BLaER1 (cell line): ENCODE measurements at regions not wholly inside any gene's neighbourhood (a gene's known extent, or its start where the extent isn't known, plus 50 kb on each side); places are given as distances from the start of the nearest gene placed in this dataset.
A peak's percentile ranks its signal among the peaks of the same experiment; 100 is the strongest.

Experiments
- H3K27ac ChIP-seq: shearing (Covaris generic); formaldehyde crosslinking; 2 replicates; pipeline ENCODE4 v1.8.1; 2022
- H3K27me3 ChIP-seq: shearing (Covaris generic); formaldehyde crosslinking; 2 replicates; pipeline ENCODE4 v1.8.1; 2022
- H3K36me3 ChIP-seq: shearing (Covaris generic); formaldehyde crosslinking; 2 replicates; pipeline ENCODE4 v1.8.1; 2022
- H3K4me1 ChIP-seq: shearing (Covaris generic); formaldehyde crosslinking; 2 replicates; pipeline ENCODE4 v1.8.1; 2022
- H3K4me2 ChIP-seq: shearing (Covaris generic); formaldehyde crosslinking; 2 replicates; pipeline ENCODE4 v1.8.1; 2022
- H3K4me3 ChIP-seq: shearing (Covaris generic); formaldehyde crosslinking; 2 replicates; pipeline ENCODE4 v1.8.1; 2022
- H3K9ac ChIP-seq: shearing (Covaris generic); formaldehyde crosslinking; 2 replicates; pipeline ENCODE4 v1.8.1; 2022
- H3K9me3 ChIP-seq: shearing (Covaris generic); formaldehyde crosslinking; 2 replicates; pipeline ENCODE4 v1.8.1; 2022
- H4K20me1 ChIP-seq: shearing (Covaris generic); formaldehyde crosslinking; 2 replicates; pipeline ENCODE4 v1.8.1; 2022
- Cebpa-rat ChIP-seq: shearing (Covaris generic); IDR thresholded peaks from 2 replicates; pipeline ENCODE4 v1.8.1; 2022

DNA sequence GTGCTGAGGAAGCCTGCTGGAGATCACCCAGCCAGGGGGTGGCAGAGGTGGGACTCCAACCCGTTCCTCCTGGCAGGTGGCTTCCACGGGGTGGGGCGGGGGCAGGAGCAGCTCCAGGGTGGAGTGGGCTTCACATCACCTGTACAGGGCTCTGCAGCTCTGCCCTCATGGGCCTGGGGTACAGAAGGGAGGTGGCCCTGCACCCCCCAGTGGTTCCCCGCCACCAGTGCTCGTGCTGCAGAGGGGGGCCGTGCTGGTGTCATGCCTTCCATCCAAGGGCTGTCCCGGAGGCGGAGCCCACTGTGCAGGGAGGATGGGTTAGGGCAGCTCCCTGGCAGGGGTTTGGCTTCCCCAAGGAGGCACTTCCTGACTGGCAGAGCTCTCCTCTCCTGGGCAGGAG lies 76.4 kb upstream of the SHISAL1 start:
- Histone ChIP-seq H3K27me3 (0 out of 2 replicates have a peak, but pooled peaks cover 2% of the 10 kb centered on the region), H3K4me2 (no peak overlapping the region), H3K27ac (no peak overlapping the region), H3K36me3 (no peaks in the 10 kb centered on the region), H3K4me1 (peaks cover 15% of the 10 kb centered on the region), H3K9me3 (no peaks in the 10 kb centered on the region), H4K20me1 (no peaks in the 10 kb centered on the region), H3K4me3 (no peak overlapping the region), H3K9ac (no peak overlapping the region)
- TF ChIP-seq Cebpa-rat = no peak

DNA sequence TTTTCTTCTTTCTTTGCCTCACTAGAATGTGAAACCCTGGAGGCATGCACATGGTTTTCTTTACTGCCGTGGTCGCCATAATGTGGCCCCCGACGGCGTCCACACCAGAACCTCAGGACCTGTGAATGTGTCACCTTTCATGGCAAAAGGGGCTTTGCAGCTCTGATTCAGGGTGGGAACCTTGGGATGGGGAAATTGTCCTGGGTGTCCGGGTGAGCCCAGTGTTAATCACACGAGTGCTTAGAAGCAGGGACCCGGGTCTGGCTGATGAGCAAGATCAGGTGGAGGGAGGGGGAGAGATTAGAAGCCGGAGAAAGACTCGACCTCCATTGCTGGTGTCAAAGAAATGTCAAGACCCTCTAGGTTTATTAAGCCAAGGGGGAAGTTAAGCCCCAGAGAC lies 74.7 kb upstream of the SHISAL1 start:
- no peak for TF ChIP-seq Cebpa-rat
- no peaks in the 10 kb centered on the region for H3K9me3 ChIP-seq
- H4K20me1 ChIP-seq = no peaks in the 10 kb centered on the region
- no peak overlapping the region for H3K9ac ChIP-seq
- H3K36me3 ChIP-seq = no peaks in the 10 kb centered on the region
- no peak overlapping the region for H3K27ac ChIP-seq
- H3K4me3 ChIP-seq = no peak overlapping the region
- peaks cover 15% of the 10 kb centered on the region for H3K4me1 ChIP-seq
- H3K4me2 ChIP-seq = no peak overlapping the region
- H3K27me3 ChIP-seq = no peaks in the 10 kb centered on the region

DNA sequence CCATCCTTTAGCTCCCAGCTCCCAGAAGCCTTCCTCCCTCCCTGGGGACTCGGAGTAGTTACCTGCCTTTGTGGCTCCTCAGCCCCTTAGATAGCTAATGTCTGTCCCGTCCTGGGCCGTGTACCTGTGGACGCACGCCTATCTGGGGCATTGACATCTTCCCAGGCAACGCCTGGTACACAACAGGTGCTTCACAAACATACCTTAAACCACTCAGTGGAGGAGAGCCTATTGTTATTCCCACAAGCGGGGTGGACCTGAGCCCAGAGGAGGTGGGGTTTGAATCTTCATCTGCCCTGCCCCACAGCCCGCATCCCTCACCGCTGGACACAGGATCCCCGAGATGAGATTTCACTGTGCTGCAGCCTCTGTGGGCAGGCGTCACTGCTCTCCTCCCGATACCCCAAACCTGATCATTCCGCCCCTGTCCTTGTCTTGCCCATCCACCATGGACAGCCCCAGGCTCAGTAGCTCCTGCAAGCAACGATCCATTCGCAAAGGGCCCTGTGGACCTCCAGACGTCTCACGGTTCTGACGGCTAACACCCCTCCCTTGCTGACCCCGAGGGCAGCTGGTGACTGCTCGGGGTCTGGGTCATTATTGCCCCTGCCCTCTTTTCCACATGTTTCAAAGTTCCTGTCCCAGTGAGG lies 73.8 kb upstream of the SHISAL1 start:
- H3K27ac ChIP-seq = no peak overlapping the region
- H3K27me3 ChIP-seq = no peaks in the 10 kb centered on the region
- no peak overlapping the region for H3K9ac ChIP-seq
- no peaks in the 10 kb centered on the region for H3K36me3 ChIP-seq
- H3K9me3 ChIP-seq = no peaks in the 10 kb centered on the region
- no peak overlapping the region for H3K4me2 ChIP-seq
- TF ChIP-seq Cebpa-rat = no peak
- peaks cover 18% of the 10 kb centered on the region for H3K4me1 ChIP-seq
- H4K20me1 ChIP-seq = no peaks in the 10 kb centered on the region
- H3K4me3 ChIP-seq = no peak overlapping the region

DNA sequence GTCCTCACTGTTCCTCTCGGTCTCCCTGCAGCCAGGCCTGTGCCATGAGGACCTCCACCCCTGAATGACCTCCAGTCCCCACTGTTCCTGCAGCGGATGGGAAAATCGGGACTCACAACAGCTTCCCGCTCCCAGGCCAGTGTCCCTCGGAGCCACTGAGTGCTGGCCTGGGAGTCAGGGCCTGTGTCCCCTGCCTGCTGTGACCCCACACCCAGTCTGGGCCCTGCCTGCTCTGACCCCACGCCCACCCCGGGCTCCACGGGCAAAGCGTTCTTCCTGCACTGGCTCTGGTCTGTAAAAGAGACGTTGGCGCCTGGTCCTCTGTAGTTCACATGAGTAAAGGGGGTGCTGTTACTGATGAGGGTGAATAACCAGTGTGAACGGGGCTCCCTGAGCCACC lies 73.0 kb upstream of the SHISAL1 start:
- Histone ChIP-seq H4K20me1 (no peaks in the 10 kb centered on the region), H3K9ac (no peak overlapping the region), H3K36me3 (no peaks in the 10 kb centered on the region), H3K9me3 (no peaks in the 10 kb centered on the region), H3K4me3 (no peak overlapping the region), H3K27me3 (no peaks in the 10 kb centered on the region), H3K4me1 (peaks cover 18% of the 10 kb centered on the region), H3K27ac (no peak overlapping the region), H3K4me2 (no peak overlapping the region)
- no peak for TF ChIP-seq Cebpa-rat

DNA sequence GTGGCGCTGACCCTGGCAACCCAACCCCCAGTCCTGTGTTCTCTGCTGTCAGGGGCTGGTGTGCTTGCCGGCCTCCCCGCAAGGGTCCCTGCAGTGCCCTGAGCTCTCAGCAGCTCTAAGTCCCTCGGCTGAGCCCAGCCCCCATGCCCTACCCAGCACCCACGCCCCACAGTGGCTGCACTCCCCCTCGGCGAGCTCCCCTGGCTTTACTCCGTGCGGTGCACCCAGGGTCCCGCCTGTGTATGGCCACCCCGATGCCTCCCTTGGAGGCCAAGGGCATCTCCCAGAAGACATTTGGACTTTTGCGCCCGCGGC lies 72.5 kb upstream of the SHISAL1 start:
- no peaks in the 10 kb centered on the region for H3K27me3 ChIP-seq

DNA sequence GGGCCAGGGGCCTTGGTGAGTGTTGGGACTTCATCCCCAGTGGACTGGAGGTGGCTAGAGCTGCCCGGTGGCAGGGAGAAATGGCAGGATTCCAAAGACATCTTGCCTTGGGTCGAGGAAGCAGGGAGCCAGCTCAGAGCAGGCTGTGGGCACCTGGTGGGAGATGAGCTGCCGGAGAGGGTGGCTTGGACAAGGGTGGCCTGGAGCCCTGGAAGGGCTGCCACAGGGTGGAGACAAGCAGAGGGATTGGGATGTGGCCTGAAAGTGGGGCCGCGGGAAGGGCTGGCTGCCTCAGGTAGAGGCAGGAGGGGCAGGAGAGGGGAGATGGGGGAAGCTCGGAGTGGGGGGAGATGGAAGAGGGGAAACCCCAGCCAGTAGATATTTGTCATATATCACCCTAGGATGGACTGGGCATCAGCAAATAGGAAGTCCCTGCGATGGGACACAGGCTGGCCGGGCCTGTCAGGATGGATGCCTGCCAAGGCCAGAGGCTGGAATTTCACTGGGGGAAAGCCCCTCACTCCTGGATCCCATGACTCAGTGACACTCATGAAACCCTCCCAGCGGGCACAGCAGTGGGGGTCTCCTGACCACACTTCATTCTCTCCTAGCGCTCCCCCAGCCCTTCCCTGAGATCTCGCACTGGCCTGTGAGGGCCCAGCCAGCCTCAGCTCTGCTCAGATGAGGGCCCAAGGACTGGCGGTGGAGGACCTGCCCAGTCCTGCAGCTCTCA lies 72.0 kb upstream of the SHISAL1 start:
- Histone ChIP-seq H3K4me2 (no peak overlapping the region), H3K4me3 (no peak overlapping the region), H3K9ac (no peak overlapping the region), H3K36me3 (no peaks in the 10 kb centered on the region), H3K9me3 (no peaks in the 10 kb centered on the region), H3K27me3 (no peaks in the 10 kb centered on the region), H3K27ac (no peak overlapping the region), H3K4me1 (peaks cover 16% of the 10 kb centered on the region), H4K20me1 (no peaks in the 10 kb centered on the region)
- no peak for TF ChIP-seq Cebpa-rat

More for the DNA sequence above, 72.5 kb upstream of the SHISAL1 start:
- Histone ChIP-seq H4K20me1 (no peaks in the 10 kb centered on the region), H3K9ac (no peak overlapping the region), H3K4me2 (no peak overlapping the region), H3K36me3 (no peaks in the 10 kb centered on the region), H3K4me1 (peaks cover 16% of the 10 kb centered on the region), H3K27ac (no peak overlapping the region), H3K9me3 (no peaks in the 10 kb centered on the region), H3K4me3 (no peak overlapping the region)
- TF ChIP-seq Cebpa-rat = no peak

DNA sequence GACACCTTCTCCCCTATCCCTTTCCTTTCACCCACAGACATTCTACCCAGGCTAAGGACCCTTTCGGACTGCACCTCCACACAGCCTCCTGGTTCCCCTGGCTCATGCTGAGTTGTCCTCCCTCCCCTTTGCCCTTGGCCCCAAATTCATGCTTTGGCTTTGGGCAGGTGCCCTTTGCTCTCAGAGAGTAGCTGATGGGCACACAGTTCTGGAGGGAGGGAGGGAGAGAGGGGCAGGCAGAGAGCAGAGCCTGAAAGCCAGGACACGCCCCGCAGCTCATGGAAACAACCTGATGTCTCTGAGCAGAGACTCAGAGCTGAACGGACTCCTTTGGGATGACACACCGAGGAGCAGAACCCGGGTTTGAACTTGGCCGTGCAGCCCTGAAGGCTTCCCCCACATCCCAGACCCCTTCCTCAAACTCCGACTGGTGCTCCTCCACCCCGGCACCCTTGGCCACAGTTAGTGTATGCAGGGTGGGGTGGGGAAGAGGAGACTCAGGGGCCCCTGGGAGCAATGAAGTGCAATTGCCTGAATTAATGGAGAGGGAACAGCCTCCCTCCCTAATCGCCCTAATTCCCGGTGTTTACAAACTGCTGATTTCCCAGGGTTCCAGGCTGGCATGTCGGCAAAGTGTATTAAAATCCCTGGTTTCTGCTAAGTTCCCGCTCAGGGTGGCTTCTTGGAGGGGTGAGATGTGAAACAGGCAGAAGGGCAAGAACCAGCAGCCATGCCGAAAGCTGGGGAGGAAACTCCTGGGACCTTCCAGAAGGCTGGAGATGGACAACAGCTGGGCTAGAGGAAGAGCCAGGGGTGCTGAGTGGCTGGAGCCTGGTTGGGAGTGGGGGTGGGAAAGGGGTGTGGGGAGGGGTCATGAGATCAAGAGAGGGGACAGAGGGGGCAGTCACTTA lies 71.2 kb upstream of the SHISAL1 start:
- Histone ChIP-seq H4K20me1 (no peaks in the 10 kb centered on the region), H3K9me3 (no peaks in the 10 kb centered on the region), H3K4me3 (no peak overlapping the region), H3K9ac (no peak overlapping the region), H3K27ac (no peak overlapping the region), H3K36me3 (no peaks in the 10 kb centered on the region), H3K27me3 (no peaks in the 10 kb centered on the region), H3K4me2 (no peak overlapping the region), H3K4me1 (peaks cover 16% of the 10 kb centered on the region)
- TF ChIP-seq Cebpa-rat = no peak

DNA sequence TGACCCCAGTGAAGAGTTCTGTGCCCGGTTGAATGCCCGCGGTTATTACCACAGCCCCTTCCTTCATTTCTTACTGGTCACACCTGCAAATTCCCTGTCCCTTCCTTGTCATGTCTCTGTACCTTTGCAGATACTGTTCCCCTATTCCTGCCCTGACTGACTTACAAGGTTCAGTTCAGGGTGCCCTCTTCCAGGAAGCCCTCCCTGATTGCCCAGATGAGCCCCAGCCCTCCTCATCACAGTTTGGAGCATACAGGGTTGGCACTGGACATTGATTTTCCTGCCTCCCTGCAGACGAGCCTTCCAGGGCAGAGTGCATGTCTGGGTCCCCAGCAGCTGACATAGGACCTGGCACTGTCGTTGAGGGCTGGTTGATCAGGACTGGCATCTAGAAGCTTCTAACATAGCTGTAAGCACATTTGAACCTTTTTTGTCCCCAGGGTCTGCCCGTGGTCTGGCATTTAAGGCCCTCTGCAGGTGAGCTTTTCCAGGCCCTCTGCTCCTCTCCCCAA lies 70.4 kb upstream of the SHISAL1 start:
- no peak for TF ChIP-seq Cebpa-rat
- no peaks in the 10 kb centered on the region for H3K27me3 ChIP-seq

DNA sequence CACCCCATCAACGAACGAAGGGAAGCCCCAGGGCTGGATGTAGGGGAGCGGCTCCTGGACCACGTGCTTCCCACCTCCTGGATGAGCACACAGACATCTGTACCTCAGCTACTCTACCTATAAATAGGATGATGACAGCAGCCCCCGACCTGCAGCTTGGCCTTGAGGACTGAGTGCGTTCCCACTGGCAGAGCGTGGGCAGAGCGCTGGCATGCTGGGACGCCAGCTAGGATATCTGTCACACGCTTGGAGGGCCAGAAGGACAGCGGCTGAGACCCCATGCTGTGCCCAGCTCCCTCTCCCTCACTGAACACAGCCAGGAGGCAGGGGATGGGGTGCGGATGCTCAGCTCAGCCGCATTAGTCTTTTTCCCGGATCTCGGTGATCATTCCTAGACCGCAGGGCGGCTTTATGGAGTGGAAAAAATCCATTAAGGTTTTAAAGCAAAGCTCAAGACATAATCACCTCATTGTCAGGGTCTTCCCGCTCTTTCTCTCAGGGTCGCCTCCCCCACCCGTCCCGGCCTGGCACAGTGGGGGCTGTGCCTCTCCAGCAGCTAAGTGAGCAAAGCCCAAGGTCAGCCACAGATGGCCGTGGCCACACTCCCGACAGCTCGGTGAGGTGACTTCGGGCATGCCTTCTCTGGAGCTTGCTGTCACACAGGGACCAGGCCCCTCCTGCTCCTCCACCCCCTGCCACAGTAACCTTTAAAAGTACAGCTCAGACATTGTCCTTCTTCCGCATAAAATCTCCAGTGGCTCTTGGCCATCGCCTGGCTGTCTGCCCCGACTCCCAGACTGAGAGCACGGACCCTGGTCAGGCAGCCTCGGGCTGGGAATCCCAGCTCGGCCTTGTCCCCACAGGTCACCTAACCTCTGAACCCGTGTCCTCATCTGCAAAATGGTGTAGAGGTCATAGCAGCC lies 69.6 kb upstream of the SHISAL1 start:
- peak overlapping the region; percentile 49 for H3K4me2 ChIP-seq
- no peak for TF ChIP-seq Cebpa-rat
- peaks cover 16% of the 10 kb centered on the region for H3K4me1 ChIP-seq
- H3K4me3 ChIP-seq = no peak overlapping the region
- no peaks in the 10 kb centered on the region for H4K20me1 ChIP-seq
- H3K27me3 ChIP-seq = no peaks in the 10 kb centered on the region
- H3K27ac ChIP-seq = no peak overlapping the region
- no peaks in the 10 kb centered on the region for H3K9me3 ChIP-seq
- H3K36me3 ChIP-seq = no peaks in the 10 kb centered on the region
- no peak overlapping the region for H3K9ac ChIP-seq

More for the DNA sequence above, 70.4 kb upstream of the SHISAL1 start:
- H3K9ac ChIP-seq = no peak overlapping the region
- H4K20me1 ChIP-seq = no peaks in the 10 kb centered on the region
- no peaks in the 10 kb centered on the region for H3K9me3 ChIP-seq
- H3K4me3 ChIP-seq = no peak overlapping the region
- peaks cover 16% of the 10 kb centered on the region for H3K4me1 ChIP-seq
- no peak overlapping the region for H3K27ac ChIP-seq
- no peaks in the 10 kb centered on the region for H3K36me3 ChIP-seq
- no peak overlapping the region for H3K4me2 ChIP-seq
